WTC11 (cell line): ENCODE measurements at regions not wholly inside any gene's neighbourhood (a gene's known extent, or its start where the extent isn't known, plus 50 kb on each side); places are given as distances from the start of the nearest gene placed in this dataset.
A peak's percentile ranks its signal among the peaks of the same experiment; 100 is the strongest.

Experiments used
- ATAC-seq: fragments of 200-7000 bp; cut with Tn5 transposase; 2 replicates; pipeline ENCODE4 v1.10.0; 2021; ENCODE audit warnings: mild to moderate bottlenecking, moderate library complexity
- CTCF ChIA-PET: fragments of 300-600 bp; sonication (Branson Sonifier 250); formaldehyde crosslinking; loops from one replicate; lab custom pipeline; 2021; ENCODE audit warnings: antibody characterized with exemption; lab: Charles Lee
- POLR2A ChIA-PET: fragments of 350-600 bp; sonication (Branson Sonifier 250); formaldehyde crosslinking; loops from one replicate; lab custom pipeline; 2021; ENCODE audit warnings: antibody characterized with exemption; lab: Charles Lee
- DNase-seq: peaks from one replicate; pipeline ENCODE4 v3.0.0; 2021; ENCODE audit warnings: low spot score
- H3K27ac Mint-ChIP-seq: 2 replicates; pipeline ENCODE4 v1.8.0; 2021; ENCODE audit warnings: mixed read lengths
- H3K27me3 Mint-ChIP-seq: 2 replicates; pipeline ENCODE4 v1.8.0; 2021; ENCODE audit warnings: low read depth, mild to moderate bottlenecking, moderate library complexity, mixed read lengths
- H3K36me3 Mint-ChIP-seq: 2 replicates; pipeline ENCODE4 v1.8.0; 2021; ENCODE audit warnings: mixed read lengths
- H3K4me1 Mint-ChIP-seq: 2 replicates; pipeline ENCODE4 v1.8.0; 2022; ENCODE audit warnings: mixed read lengths
- H3K4me3 Mint-ChIP-seq: 2 replicates; pipeline ENCODE4 v1.8.0; 2021; ENCODE audit warnings: mild to moderate bottlenecking, moderate library complexity, mixed read lengths
- H3K9me3 Mint-ChIP-seq: 2 replicates; pipeline ENCODE4 v1.8.0; 2021; ENCODE audit warnings: mixed read lengths
- AFF4 ChIP-seq: sonication (generic); formaldehyde crosslinking; IDR thresholded peaks from 2 replicates; pipeline ENCODE4 v1.8.1; 2023; ENCODE audit warnings: mild to moderate bottlenecking, missing genetic modification reagents, borderline replicate concordance
- ATF1 ChIP-seq: sonication (generic); formaldehyde crosslinking; IDR thresholded peaks from 2 replicates; pipeline ENCODE4 v1.8.1; 2023; ENCODE audit warnings: mild to moderate bottlenecking, moderate library complexity, missing genetic modification reagents
- ATF3 ChIP-seq: sonication (generic); formaldehyde crosslinking; conservative IDR thresholded peaks from 2 replicates; pipeline ENCODE4 v1.8.1; 2022; ENCODE audit warnings: mild to moderate bottlenecking, missing genetic modification reagents
- ELF4 ChIP-seq: sonication (generic); formaldehyde crosslinking; IDR thresholded peaks from 2 replicates; pipeline ENCODE4 v1.8.1; 2022; ENCODE audit warnings: low read depth, mild to moderate bottlenecking, moderate library complexity, missing genetic modification reagents
- ETV6 ChIP-seq: sonication (generic); formaldehyde crosslinking; IDR thresholded peaks from 2 replicates; pipeline ENCODE4 v1.8.1; 2022; ENCODE audit warnings: mild to moderate bottlenecking, missing genetic modification reagents
- HMGA2 ChIP-seq: fragments of 250-450 bp; sonication (Bioruptor Pico); IDR thresholded peaks from 2 replicates; pipeline ENCODE4 v1.4.0; 2021; ENCODE audit warnings: mild to moderate bottlenecking, moderate library complexity
- KAT7 ChIP-seq: sonication (generic); formaldehyde crosslinking; IDR thresholded peaks from 2 replicates; pipeline ENCODE4 v1.8.1; 2023; ENCODE audit warnings: missing genetic modification reagents, mild to moderate bottlenecking, borderline replicate concordance
- MAX ChIP-seq: sonication (generic); formaldehyde crosslinking; IDR thresholded peaks from 2 replicates; pipeline ENCODE4 v1.8.0; 2022; ENCODE audit warnings: mild to moderate bottlenecking, missing genetic modification reagents
- NR3C1 ChIP-seq: sonication (generic); formaldehyde crosslinking; conservative IDR thresholded peaks from 2 replicates; pipeline ENCODE4 v1.8.1; 2023; ENCODE audit warnings: low read depth, mild to moderate bottlenecking, missing genetic modification reagents
- PREB ChIP-seq: sonication (generic); formaldehyde crosslinking; IDR thresholded peaks from 2 replicates; pipeline ENCODE4 v1.8.1; 2022; ENCODE audit warnings: mild to moderate bottlenecking, missing genetic modification reagents, moderate library complexity, borderline replicate concordance
- RELA ChIP-seq: sonication (generic); formaldehyde crosslinking; IDR thresholded peaks from 2 replicates; pipeline ENCODE4 v1.8.1; 2022; ENCODE audit warnings: missing genetic modification reagents, mild to moderate bottlenecking, borderline replicate concordance
- SMAD3 ChIP-seq: sonication (generic); formaldehyde crosslinking; IDR thresholded peaks from 2 replicates; pipeline ENCODE4 v1.8.0; 2022; ENCODE audit warnings: missing genetic modification reagents, mild to moderate bottlenecking, borderline replicate concordance
- SOX15 ChIP-seq: fragments of 250-450 bp; sonication (Bioruptor Pico); IDR thresholded peaks from 2 replicates; pipeline ENCODE4 v1.9.0; 2021; ENCODE audit warnings: mild to moderate bottlenecking
- TCF7 ChIP-seq: sonication (generic); formaldehyde crosslinking; IDR thresholded peaks from 2 replicates; pipeline ENCODE4 v1.8.0; 2022; ENCODE audit warnings: mild to moderate bottlenecking, low read depth, missing genetic modification reagents, moderate library complexity
- TEAD1 ChIP-seq: sonication (generic); formaldehyde crosslinking; IDR thresholded peaks from 2 replicates; pipeline ENCODE4 v1.8.0; 2022; ENCODE audit warnings: mild to moderate bottlenecking, missing genetic modification reagents
- TP53 ChIP-seq: sonication (generic); formaldehyde crosslinking; IDR thresholded peaks from 2 replicates; pipeline ENCODE4 v1.8.1; 2023; ENCODE audit warnings: mild to moderate bottlenecking, missing genetic modification reagents
- ZNF121 ChIP-seq: sonication (generic); formaldehyde crosslinking; IDR thresholded peaks from 2 replicates; pipeline ENCODE4 v1.8.0; 2023; ENCODE audit warnings: missing genetic modification reagents
- ZNF317 ChIP-seq: sonication (generic); formaldehyde crosslinking; IDR thresholded peaks from 2 replicates; pipeline ENCODE4 v1.8.1; 2023; ENCODE audit warnings: low read depth, mild to moderate bottlenecking, moderate library complexity, missing genetic modification reagents, borderline replicate concordance
- ZNF423 ChIP-seq: fragments of 250-450 bp; sonication (Bioruptor Pico); IDR thresholded peaks from 2 replicates; pipeline ENCODE4 v2.1.2; 2022; ENCODE audit warnings: mild to moderate bottlenecking, moderate library complexity
- ZNF532 ChIP-seq: fragments of 250-450 bp; sonication (Bioruptor Pico); IDR thresholded peaks from 2 replicates; pipeline ENCODE4 v1.9.0; 2021; ENCODE audit warnings: mild to moderate bottlenecking, borderline replicate concordance

GRCh38 chr16:11459722-11460121 lies 114.5 kb downstream of the RMI2 start:
- ATAC-seq (no peak), DNase-seq (no peak)
- peaks cover under 1% of the 10 kb centered on the region; the same call in 1 of the 2 replicates for H3K9me3 Mint-ChIP-seq
- ChIA-PET POLR2A (no interaction called here), CTCF (interaction anchor here (0.7 to 1.0 kb wide), 2 partner anchors 63 to 344 kb away, joined by 3 to 4 read pairs; no protein-coding TSS in a partner anchor)
- H3K27ac Mint-ChIP-seq: no peak overlapping the region
- no peaks in the 10 kb centered on the region for H3K27me3 Mint-ChIP-seq
- no peaks in the 10 kb centered on the region for H3K4me1 Mint-ChIP-seq
- H3K36me3 Mint-ChIP-seq: no peaks in the 10 kb centered on the region
- TF ChIP-seq SOX15: no peak
- TF ChIP-seq ZNF532 (CRISPR knock-in tag): no peak
- TF ChIP-seq TCF7: no peak
- no peak for TF ChIP-seq TP53 (CRISPR knock-in tag)
- TF ChIP-seq MAX (CRISPR knock-in tag): no peak
- TF ChIP-seq ELF4: no peak
- no peak for TF ChIP-seq ZNF121
- no peak for TF ChIP-seq ATF1 (CRISPR knock-in tag)
- no peak for TF ChIP-seq AFF4
- TF ChIP-seq RELA (CRISPR knock-in tag): no peak
- no peak for TF ChIP-seq HMGA2
- no peak for TF ChIP-seq SMAD3 (CRISPR knock-in tag)
- TF ChIP-seq ZNF317: no peak
- H3K4me3 Mint-ChIP-seq: no peak overlapping the region

- H3K4me1 Mint-ChIP-seq: no peaks in the 10 kb centered on the region
- no peaks in the 10 kb centered on the region for H3K36me3 Mint-ChIP-seq
- DNase-seq (no peak), ATAC-seq (no peak)
- ChIA-PET CTCF (interaction anchor here (0.6 to 1.0 kb wide), 3 partner anchors 65 to 198 kb away, joined by 4 to 5 read pairs (median 5); no protein-coding TSS in a partner anchor), POLR2A (no interaction called here)
- H3K9me3 Mint-ChIP-seq: no peaks in the 10 kb centered on the region
- H3K4me3 Mint-ChIP-seq: no peak overlapping the region
- no peaks in the 10 kb centered on the region for H3K27me3 Mint-ChIP-seq
- peak overlapping the region; percentile 11 for H3K27ac Mint-ChIP-seq
- no peak for TF ChIP-seq KAT7 (CRISPR knock-in tag)
- TF ChIP-seq ZNF121: no peak
These were observed 115.7 kb downstream of the RMI2 start for GRCh38 chr16:11460820-11461594.

GRCh38 chr16:11461595-11461990 lies 116.3 kb downstream of the RMI2 start:
- Mint-ChIP-seq H3K27me3 (no peaks in the 10 kb centered on the region), H3K4me3 (no peak overlapping the region), H3K9me3 (no peaks in the 10 kb centered on the region), H3K27ac (no peak overlapping the region), H3K36me3 (no peaks in the 10 kb centered on the region), H3K4me1 (no peaks in the 10 kb centered on the region)
- ATAC-seq (no peak), DNase-seq (no peak)
- POLR2A ChIA-PET: no interaction called here
- TF ChIP-seq ATF3 (CRISPR knock-in tag): no peak
- TF ChIP-seq ETV6 (CRISPR knock-in tag): no peak
- TF ChIP-seq PREB (CRISPR knock-in tag): no peak
- no peak for TF ChIP-seq ZNF317
- no peak for TF ChIP-seq SMAD3 (CRISPR knock-in tag)
- no peak for TF ChIP-seq RELA (CRISPR knock-in tag)
- no peak for TF ChIP-seq NR3C1 (CRISPR knock-in tag)
- TF ChIP-seq TEAD1: no peak
- no peak for TF ChIP-seq ZNF423
- CTCF ChIA-PET: interaction anchor here (1.0 kb wide), 1 partner anchor 181 kb away, joined by 5 read pairs; no protein-coding TSS in a partner anchor
